M059J (cell line): ENCODE measurements at regions not wholly inside any gene's neighbourhood (a gene's known extent, or its start where the extent isn't known, plus 50 kb on each side); places are given as distances from the start of the nearest gene placed in this dataset.
A peak's percentile ranks its signal among the peaks of the same experiment; 100 is the strongest.

ENCODE experiments used
- DNase-seq: peaks from one replicate; pipeline ENCODE4 v3.0.0-alpha.2; 2012; ENCODE audit warnings: low read depth

- DNase-seq: no peak
Observed at GRCh38 chr5:63323926-63324325, 638.3 kb downstream of the HTR1A start.

DNA sequence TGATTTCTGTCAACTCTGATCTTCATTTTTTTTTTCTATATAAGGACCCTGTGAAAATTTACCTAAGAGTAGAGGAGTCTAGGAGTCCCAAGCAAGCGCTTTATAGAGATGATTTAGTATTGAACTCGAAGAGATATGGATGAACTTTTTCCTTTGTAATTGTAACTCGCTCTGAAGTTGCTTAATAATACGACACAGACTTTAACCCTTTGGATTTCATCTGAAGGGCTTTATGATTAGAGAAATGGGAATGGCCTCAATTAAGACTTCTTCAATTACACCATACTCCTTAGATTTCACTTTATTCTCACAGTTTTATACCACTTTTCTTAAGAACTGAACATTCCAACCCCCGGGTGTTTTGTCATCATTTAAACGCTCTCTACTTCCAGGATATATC is 647.7 kb downstream of the HTR1A start:
- no peak for DNase-seq

DNA sequence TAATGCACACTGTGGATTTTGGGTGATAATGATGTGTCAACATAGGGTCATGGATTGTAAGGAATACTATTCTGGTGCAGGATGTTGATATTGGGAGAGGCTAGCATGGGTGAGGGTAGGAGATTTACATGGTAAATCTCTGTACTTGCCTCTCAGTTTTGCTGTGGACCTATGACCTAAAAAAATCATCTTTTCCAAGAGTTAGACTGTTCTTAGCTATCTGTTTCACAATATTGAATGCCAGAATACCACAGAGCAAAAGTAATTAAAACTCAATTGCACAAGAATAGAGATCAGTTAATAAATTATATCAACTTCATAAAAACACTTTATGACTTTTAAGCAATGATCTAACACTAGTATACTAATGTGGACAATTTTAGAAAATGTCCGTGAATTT is 651.6 kb downstream of the HTR1A start:
- DNase-seq: no peak

- no peak for DNase-seq
Observed at GRCh38 chr5:63306909-63307308, 655.3 kb downstream of the HTR1A start.

DNA sequence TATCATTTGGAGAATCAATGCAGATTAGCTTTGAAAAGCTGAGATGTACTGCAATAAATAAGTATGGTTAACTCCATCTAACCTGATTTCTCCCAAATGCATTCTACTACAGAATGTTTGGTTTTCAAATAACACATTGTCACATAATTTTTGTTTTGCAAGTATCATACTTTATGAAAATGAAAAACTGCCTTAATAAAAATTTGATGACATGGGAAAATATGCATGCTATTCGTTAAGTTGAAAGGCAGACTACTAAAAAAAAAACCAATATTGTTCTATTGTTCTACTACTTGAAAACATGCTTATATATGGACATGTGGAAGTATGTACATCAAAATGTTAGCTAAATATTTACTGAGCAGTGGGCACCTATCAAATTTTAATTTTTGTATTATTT is 668.9 kb downstream of the HTR1A start:
- no peak for DNase-seq

- no peak for DNase-seq
Observed at GRCh38 chr5:63286724-63287123, 675.5 kb downstream of the HTR1A start.

DNA sequence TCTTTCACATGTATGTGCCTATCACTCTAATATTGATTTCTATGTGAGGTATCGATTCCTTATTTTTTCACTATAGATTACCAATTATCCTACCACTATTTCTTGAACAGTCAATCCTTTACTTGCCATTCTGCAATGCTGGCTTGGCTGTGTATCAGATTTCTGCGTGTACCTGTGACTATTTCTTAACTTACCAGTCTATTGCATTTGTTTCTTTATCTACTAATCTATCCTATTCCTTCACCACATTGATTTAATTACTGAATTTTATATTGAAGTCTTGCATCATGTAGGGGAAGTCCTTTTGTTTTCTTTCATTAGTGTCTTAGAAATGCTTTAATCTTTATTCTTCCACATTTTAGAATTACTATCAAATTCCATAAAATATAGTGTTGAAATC is 684.8 kb downstream of the LRRC70 start:
- no peak for DNase-seq

GRCh38 chr5:63262185-63262981 is 683.8 kb downstream of the LRRC70 start:
- DNase-seq: peak; percentile 23

- no peak for DNase-seq
Observed at GRCh38 chr5:63261695-63262094, 683.1 kb downstream of the LRRC70 start.

GRCh38 chr5:63255594-63255993 is 677.0 kb downstream of the LRRC70 start:
- no peak for DNase-seq

DNA sequence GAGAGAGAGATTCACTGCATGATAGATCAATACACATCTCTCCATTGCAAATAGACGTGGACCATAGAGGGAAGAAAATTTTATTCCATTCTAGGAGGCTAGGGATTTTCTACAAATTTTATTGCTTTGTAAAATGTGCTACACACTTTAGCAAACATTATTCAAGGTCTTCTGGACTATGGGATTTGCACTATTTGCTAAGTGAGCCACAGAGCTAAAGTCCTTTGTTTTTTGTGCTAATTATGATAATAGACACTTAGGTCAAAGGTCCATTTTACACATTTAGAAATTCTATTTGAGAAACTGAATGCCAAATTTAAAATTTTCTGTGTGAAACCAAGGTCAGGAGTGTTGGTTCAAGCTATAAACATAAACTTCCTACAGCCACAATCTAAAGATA is 672.3 kb downstream of the LRRC70 start:
- no peak for DNase-seq

- no peak for DNase-seq
Observed at GRCh38 chr5:63249960-63250359, 671.3 kb downstream of the LRRC70 start.

DNA sequence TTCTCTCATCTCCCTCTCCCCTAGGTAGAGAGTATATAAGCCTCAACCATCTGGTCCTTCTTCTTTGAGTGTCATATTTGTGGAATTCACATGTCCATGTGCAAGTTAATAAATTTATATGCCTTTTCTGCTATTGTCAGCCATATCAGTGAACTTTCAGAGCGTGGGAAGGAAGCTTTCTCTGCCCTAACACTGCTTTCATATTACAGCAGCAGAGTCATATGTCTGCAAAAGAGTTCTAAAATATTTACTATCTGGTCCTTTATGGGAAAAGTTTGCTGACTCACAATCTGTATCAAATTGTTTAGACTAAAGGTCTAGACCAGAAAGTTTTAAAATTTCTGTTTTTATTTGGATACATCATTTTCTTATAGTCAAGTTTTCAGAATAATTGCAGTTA is 669.0 kb downstream of the LRRC70 start:
- DNase-seq: no peak

DNA sequence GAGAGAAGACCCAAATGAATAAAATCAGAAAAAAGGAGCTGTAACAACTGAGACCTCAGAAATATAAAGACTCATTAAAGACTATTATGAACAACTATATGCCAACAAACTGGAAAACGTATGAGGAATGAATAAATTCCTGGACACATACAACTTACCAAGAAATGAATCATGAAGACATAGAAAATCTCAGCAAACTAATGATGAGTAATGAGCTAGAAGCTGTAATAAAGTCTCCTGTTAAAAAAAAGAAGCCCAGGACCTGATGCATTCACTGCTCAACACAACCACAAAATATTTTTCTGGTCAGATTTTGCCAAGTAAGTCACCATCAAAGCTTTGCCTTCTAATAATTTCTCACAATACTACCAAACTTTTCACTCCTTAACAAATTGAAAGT is 666.7 kb downstream of the LRRC70 start:
- peak; percentile 2 for DNase-seq

GRCh38 chr5:63240063-63240755 is 661.6 kb downstream of the LRRC70 start:
- DNase-seq: no peak

- no peak for DNase-seq
Observed at GRCh38 chr5:63233911-63234310, 655.3 kb downstream of the LRRC70 start.

- no peak for DNase-seq
Observed at GRCh38 chr5:63233361-63233760, 654.7 kb downstream of the LRRC70 start.

DNA sequence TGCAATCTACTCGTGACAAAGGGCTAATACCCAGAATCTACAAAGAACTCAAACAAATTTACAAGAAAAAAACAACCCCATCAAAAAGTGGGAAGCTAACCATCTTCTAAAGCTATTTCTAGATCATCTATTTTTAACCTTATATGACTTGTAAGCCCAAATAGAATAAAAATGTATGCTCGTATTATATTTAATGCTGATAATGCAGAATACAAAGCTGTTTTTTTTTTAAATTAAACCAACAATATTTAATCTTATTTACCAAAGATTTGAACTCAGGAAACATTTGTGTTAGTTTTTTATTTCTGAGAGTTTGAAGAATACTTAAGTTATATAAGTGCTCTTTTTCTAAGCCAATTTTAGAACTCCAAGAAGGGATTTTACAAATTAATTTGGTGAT is 652.1 kb downstream of the LRRC70 start:
- DNase-seq: no peak

DNA sequence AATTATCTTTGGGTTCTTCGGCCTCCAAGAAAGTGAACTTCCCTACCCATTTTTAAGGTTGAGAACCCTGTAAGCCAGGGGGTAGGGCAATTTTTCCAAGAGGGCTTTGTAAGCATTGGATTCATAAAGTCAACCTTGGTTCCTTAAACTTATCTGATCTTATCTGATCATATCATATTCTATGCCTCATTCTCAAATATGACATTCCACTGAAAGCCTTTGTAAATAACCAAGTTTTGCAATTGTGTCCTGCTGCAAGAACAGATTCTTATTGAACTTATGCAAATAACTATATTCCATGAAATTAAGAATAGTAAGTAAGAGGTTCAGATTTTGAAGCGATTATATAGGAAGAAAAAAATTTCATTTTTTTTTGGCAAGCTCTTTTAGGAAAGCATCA is 649.5 kb downstream of the LRRC70 start:
- DNase-seq: no peak

GRCh38 chr5:63220244-63220643 is 641.6 kb downstream of the LRRC70 start:
- DNase-seq: no peak

DNA sequence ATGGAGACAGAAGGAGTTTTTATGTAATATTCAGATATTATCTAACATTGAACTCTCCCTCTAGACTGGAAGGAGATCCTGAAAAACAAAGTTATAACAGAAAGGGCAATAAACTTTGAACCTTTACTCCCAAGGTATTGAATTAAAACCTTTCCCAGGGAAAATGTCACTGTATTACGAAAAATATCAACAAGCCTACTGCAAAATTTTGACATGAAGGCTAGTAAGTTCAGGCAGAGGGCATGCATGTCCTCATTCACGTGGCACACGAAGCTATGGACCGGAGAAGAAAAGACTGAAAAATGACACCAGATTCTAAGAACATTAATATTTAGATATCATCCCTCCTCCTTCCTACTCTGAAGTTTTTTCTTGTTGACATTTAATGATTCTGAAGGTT is 638.8 kb downstream of the LRRC70 start:
- no peak for DNase-seq

DNA sequence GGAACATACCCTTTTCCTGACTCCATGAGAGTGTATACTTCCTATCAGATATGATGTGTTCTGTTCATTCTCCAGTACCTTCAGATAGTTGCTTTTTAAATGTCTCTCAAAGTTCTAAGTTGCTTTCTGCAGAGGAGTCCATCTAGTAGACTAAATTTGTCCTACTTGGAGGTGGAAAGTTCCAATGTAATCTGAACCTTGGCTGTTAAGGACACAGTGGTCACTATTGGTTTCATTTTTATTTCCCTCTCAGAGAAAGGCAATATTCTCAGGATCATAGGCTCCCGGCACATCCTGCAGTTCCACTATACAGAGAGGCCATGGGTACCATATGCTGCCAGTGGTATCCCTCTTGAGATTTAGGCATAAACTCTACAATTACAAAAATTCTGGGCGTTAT is 634.6 kb downstream of the LRRC70 start:
- no peak for DNase-seq

DNA sequence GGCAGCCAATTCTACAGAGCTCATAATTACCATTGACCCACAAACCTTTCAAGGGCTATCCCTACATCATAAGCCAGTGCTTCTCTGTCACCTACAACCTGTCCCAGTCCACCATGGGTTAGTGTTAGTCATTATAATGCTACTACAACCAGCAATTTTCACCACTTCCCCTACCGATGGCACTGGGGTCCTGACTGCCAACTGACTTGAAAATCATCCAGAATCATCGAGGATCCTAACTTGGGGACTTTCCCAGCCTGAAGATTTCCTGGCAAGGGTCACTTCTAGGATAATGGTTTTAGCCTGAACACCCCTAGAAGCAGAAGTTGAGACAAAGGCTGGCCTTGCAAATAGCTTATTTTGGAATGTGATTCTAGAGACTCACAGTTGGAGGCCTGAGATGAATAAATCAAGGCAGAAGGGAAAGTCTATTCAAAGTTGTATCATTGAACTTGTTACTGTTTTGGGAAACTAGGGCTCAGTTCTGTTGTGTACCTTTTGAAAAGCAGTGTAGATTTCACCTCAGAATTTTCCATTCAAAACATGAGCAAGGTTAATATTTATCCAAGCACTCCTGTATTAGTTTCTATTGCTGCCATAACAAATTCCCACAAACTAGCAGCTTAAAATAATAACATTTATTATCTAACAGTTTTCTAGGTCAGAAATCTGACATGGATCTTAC is 633.0 kb downstream of the LRRC70 start:
- DNase-seq: no peak
